ENCODE measurements at regions not wholly inside any gene's neighbourhood (a gene's known extent, or its start where the extent isn't known, plus 50 kb on each side); places are given as distances from the start of the nearest gene placed in this dataset.

GRCh38 chr1:94674876-94675275 is 133.3 kb upstream of the F3 start:
- no peak for DNase-seq (ENCODE audit: low read depth)
- TF ChIP-seq, protein P1, sequence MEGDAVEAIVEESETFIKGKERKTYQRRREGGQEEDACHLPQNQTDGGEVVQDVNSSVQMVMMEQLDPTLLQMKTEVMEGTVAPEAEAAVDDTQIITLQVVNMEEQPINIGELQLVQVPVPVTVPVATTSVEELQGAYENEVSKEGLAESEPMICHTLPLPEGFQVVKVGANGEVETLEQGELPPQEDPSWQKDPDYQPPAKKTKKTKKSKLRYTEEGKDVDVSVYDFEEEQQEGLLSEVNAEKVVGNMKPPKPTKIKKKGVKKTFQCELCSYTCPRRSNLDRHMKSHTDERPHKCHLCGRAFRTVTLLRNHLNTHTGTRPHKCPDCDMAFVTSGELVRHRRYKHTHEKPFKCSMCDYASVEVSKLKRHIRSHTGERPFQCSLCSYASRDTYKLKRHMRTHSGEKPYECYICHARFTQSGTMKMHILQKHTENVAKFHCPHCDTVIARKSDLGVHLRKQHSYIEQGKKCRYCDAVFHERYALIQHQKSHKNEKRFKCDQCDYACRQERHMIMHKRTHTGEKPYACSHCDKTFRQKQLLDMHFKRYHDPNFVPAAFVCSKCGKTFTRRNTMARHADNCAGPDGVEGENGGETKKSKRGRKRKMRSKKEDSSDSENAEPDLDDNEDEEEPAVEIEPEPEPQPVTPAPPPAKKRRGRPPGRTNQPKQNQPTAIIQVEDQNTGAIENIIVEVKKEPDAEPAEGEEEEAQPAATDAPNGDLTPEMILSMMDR (IDR thresholded peaks at IDR 0.05; ENCODE audit: insufficient read depth, low read depth, low read length, missing control alignments), result no peak

DNA sequence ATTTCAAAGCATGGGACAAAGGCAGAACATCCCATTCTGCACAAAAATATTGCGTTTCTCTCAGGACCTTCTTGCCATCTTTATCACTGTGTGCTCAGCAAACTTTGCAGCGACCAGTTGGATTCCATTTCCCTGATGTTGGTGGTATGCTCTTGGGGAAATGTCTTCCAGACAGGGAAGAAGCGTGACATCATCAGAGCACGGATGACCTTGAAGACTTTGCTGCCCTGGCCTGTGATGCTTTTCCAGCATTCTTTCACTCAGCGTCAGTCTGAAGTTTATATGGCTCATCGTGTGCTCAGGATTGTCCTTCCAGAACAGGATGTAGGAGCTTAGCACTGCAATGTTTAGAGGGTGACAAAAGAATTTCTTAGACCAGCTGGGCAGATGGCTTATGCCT is 131.4 kb upstream of the F3 start:
- TF ChIP-seq, protein P1 (IDR thresholded peaks at IDR 0.05; ENCODE audit: insufficient read depth, low read depth, low read length, missing control alignments), result no peak
- no peak overlapping the region for H3K4me3 ChIP-seq (ENCODE audit: low read length)
- no peak for DNase-seq (ENCODE audit: low read depth)

More at GRCh38 chr1:94674876-94675275, 133.3 kb upstream of the F3 start:
- H3K4me3 ChIP-seq (ENCODE audit: low read length), result no peak overlapping the region

DNA sequence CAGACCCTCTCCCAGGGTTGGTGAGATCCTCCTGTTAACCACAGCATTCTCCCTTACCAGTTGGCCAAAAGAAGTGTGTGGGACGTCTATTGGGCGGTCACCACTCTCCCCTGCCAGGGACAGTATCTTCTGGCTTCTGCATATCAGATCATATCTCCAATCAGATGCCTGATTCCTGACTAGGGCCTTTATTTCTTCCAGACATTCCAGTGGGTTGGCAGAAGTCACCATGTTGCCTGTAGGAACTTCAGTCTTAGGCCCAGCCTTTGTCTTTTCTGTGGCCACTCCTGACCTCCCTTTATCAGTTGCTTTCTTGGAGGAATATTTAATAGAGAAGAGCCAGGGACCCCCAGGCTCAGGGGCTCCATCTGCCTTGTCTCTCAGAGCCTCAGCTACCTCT is 130.4 kb upstream of the F3 start:
- TF ChIP-seq, protein P1 (IDR thresholded peaks at IDR 0.05; ENCODE audit: insufficient read depth, low read depth, low read length, missing control alignments), result no peak
- H3K4me3 ChIP-seq (ENCODE audit: low read length), result no peak overlapping the region
- no peak for DNase-seq (ENCODE audit: low read depth)

GRCh38 chr1:94670273-94670672 is 128.7 kb upstream of the F3 start:
- TF ChIP-seq, protein P1 (IDR thresholded peaks at IDR 0.05; ENCODE audit: insufficient read depth, low read depth, low read length, missing control alignments), result no peak
- no peak overlapping the region for H3K4me3 ChIP-seq (ENCODE audit: low read length)
- no peak for DNase-seq (ENCODE audit: low read depth)

GRCh38 chr1:94669198-94669597 is 127.6 kb upstream of the F3 start:
- no peak for DNase-seq (ENCODE audit: low read depth)
- H3K4me3 ChIP-seq (ENCODE audit: low read length), result no peak overlapping the region
- TF ChIP-seq, protein P1 (IDR thresholded peaks at IDR 0.05; ENCODE audit: insufficient read depth, low read depth, low read length, missing control alignments), result no peak

GRCh38 chr1:94668528-94668927 is 127.0 kb upstream of the F3 start:
- TF ChIP-seq, protein P1 (IDR thresholded peaks at IDR 0.05; ENCODE audit: insufficient read depth, low read depth, low read length, missing control alignments), result no peak
- H3K4me3 ChIP-seq (ENCODE audit: low read length), result no peak overlapping the region
- no peak for DNase-seq (ENCODE audit: low read depth)

- TF ChIP-seq, protein P1 (IDR thresholded peaks at IDR 0.05; ENCODE audit: insufficient read depth, low read depth, low read length, missing control alignments), result no peak
- no peak for DNase-seq (ENCODE audit: low read depth)
- H3K4me3 ChIP-seq (ENCODE audit: low read length), result no peak overlapping the region
Measured at GRCh38 chr1:94667818-94668217, 126.3 kb upstream of the F3 start.
